ENCODE measurements at regions not wholly inside any gene's neighbourhood (a gene's known extent, or its start where the extent isn't known, plus 50 kb on each side); places are given as distances from the start of the nearest gene placed in this dataset.
A peak's percentile ranks its signal among the peaks of the same experiment; 100 is the strongest.

DNA sequence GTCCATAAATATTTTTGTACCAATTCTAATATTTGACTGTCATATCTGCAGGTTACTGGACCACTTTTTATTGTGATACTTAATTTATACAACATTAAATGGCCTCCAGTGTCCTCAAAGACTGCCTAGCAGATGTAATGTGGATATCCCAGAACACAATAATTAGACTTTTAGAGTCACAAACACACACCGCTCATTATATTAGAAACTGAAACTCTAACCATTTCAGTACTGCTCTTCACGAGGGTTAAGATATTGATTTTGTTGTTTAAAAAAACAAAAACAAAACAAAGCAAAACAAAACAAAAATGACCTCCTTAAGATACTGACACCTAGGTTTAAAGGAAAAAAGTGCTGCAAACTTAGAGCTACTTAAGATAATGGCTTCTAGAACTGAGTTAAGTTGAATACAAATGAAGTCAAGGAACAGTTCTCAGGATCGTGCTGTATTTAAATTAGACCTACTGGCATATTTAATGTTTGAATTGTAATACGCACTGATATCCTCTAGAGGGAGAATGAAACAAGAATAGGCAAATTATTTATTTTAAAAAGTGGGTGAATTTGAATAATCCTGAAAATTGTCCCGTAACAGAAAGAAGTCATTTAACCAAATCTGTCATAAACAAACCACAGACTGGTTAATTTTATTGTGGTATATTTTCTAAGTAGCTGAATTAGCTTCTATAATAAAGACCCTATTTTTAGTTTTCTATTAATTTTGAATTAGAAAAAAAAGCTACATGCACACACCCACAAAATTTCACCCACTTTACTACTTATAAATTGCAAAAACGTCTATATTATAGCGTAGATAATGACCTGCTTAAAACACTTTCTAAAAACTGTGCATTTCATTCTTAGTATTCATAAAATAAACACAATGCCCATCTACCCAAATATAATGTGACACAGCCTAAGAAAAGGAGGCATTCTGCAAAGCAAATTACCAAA, 395.2 kb upstream of the DCN start:
- Histone ChIP-seq H3K9me2 (replicated peaks; ENCODE audit: insufficient read depth, low read length) (no peaks in the 10 kb centered on the region), H3K79me2 (ENCODE audit: low read length) (no peaks in the 10 kb centered on the region), H3K27ac (ENCODE audit: low read length) (no peak overlapping the region), H4K20me1 (ENCODE audit: insufficient read depth, low read length) (no peaks in the 10 kb centered on the region), H3K4me1 (ENCODE audit: low read length) (peaks cover 5% of the 10 kb centered on the region; the same call in 1 of the 2 replicates), H3K36me3 (replicated peaks; ENCODE audit: insufficient read depth, low read length) (no peaks in the 10 kb centered on the region), H3K9ac (ENCODE audit: low read length) (peak overlapping the region; percentile 31; the same call in 1 of the 2 replicates), H2AFZ (ENCODE audit: low read length) (peak overlapping the region; percentile 26), H3K4me2 (ENCODE audit: low read depth, low read length) (peak overlapping the region; percentile 52), H3F3A (ENCODE audit: insufficient read depth, low read length) (no peaks in the 10 kb centered on the region; the same call in 1 of the 2 replicates), H3K9me3 (replicated peaks; ENCODE audit: insufficient read depth, low read length) (no peaks in the 10 kb centered on the region), H3K27me3 (replicated peaks; ENCODE audit: insufficient read depth, low read length) (no peaks in the 10 kb centered on the region), H3K4me3 (ENCODE audit: low read length) (peak overlapping the region; percentile 51)
- peak; percentile 46 for DNase-seq
- TF ChIP-seq EZH2phosphoT487 (IDR thresholded peaks at IDR 0.05; ENCODE audit: low read length) (no peak), CTCF (IDR thresholded peaks at IDR 0.05; ENCODE audit: low read length) (peak; percentile 62)

GRCh38 chr12:91576432-91576831, 393.8 kb upstream of the DCN start:
- H3K27ac ChIP-seq (ENCODE audit: low read length), result no peak overlapping the region
- H3K9me3 ChIP-seq (replicated peaks; ENCODE audit: insufficient read depth, low read length), result no peaks in the 10 kb centered on the region
- no peaks in the 10 kb centered on the region for H3K79me2 ChIP-seq (ENCODE audit: low read length)
- no peaks in the 10 kb centered on the region for H3K27me3 ChIP-seq (replicated peaks; ENCODE audit: insufficient read depth, low read length)
- no peaks in the 10 kb centered on the region for H4K20me1 ChIP-seq (ENCODE audit: insufficient read depth, low read length)
- no peak overlapping the region for H3K4me3 ChIP-seq (ENCODE audit: low read length)
- no peaks in the 10 kb centered on the region; the same call in 1 of the 2 replicates for H3F3A ChIP-seq (ENCODE audit: insufficient read depth, low read length)
- H3K9ac ChIP-seq (ENCODE audit: low read length), result no peak overlapping the region
- H3K4me2 ChIP-seq (ENCODE audit: low read depth, low read length), result no peak overlapping the region
- H3K9me2 ChIP-seq (replicated peaks; ENCODE audit: insufficient read depth, low read length), result no peaks in the 10 kb centered on the region
- H2AFZ ChIP-seq (ENCODE audit: low read length), result no peak overlapping the region
- no peak for DNase-seq
- TF ChIP-seq CTCF (IDR thresholded peaks at IDR 0.05; ENCODE audit: low read length) (no peak), EZH2 (optimal IDR thresholded peaks at IDR 0.05; ENCODE audit: low read depth, low read length) (no peak), EZH2phosphoT487 (IDR thresholded peaks at IDR 0.05; ENCODE audit: low read length) (no peak)
- H3K4me1 ChIP-seq (ENCODE audit: low read length), result peaks cover 5% of the 10 kb centered on the region; the same call in 1 of the 2 replicates
- H3K36me3 ChIP-seq (replicated peaks; ENCODE audit: insufficient read depth, low read length), result no peaks in the 10 kb centered on the region

DNA sequence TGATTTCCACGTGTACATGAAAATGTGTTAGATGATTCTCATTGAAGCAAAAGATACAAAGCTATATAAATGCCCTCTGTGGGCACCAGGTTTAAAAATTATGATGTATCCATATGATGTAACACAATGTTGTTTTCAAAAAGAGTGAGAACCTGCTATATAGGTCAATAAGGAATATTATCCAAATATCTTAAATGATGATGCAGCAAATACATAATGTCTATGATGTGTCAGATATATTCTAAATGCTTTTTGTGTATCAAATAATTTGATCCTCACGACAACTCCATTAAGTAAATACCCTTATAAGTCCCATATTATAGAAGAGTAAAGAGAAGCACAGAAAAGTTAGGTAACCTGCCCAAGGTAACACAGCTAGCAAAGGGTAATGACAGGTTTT, 393.0 kb upstream of the DCN start:
- Histone ChIP-seq H3K4me2 (ENCODE audit: low read depth, low read length) (no peak overlapping the region), H3K27me3 (replicated peaks; ENCODE audit: insufficient read depth, low read length) (no peaks in the 10 kb centered on the region), H3K9me3 (replicated peaks; ENCODE audit: insufficient read depth, low read length) (no peaks in the 10 kb centered on the region), H3K79me2 (ENCODE audit: low read length) (no peaks in the 10 kb centered on the region), H3K36me3 (replicated peaks; ENCODE audit: insufficient read depth, low read length) (no peaks in the 10 kb centered on the region), H3K4me3 (ENCODE audit: low read length) (no peak overlapping the region), H4K20me1 (ENCODE audit: insufficient read depth, low read length) (no peaks in the 10 kb centered on the region), H3F3A (ENCODE audit: insufficient read depth, low read length) (no peaks in the 10 kb centered on the region; the same call in 1 of the 2 replicates), H3K27ac (ENCODE audit: low read length) (no peak overlapping the region), H3K9me2 (replicated peaks; ENCODE audit: insufficient read depth, low read length) (no peaks in the 10 kb centered on the region), H3K4me1 (ENCODE audit: low read length) (peaks cover 5% of the 10 kb centered on the region; the same call in 1 of the 2 replicates), H3K9ac (ENCODE audit: low read length) (no peak overlapping the region), H2AFZ (ENCODE audit: low read length) (no peak overlapping the region)
- TF ChIP-seq CTCF (IDR thresholded peaks at IDR 0.05; ENCODE audit: low read length) (no peak), EZH2 (optimal IDR thresholded peaks at IDR 0.05; ENCODE audit: low read depth, low read length) (no peak), EZH2phosphoT487 (IDR thresholded peaks at IDR 0.05; ENCODE audit: low read length) (no peak)
- no peak for DNase-seq
